HTR-8/SVneo (cell line): ENCODE measurements at regions not wholly inside any gene's neighbourhood (a gene's known extent, or its start where the extent isn't known, plus 50 kb on each side); places are given as distances from the start of the nearest gene placed in this dataset.

Experiments used
- DNase-seq: peaks from one replicate; pipeline ENCODE4 v3.0.0; 2011; ENCODE audit warnings: low spot score, mixed read lengths; ENCODE audit not compliant: insufficient read length
- FAIRE-seq: peaks from 2 replicates; lab custom pipeline; 2011; peaks lifted over from hg19 to GRCh38; lab: Jason Lieb, UNC

- FAIRE-seq (no peak), DNase-seq (no peak)
These were observed 222.8 kb downstream of the FBXO15 start for GRCh38 chr18:73924836-73925235.

GRCh38 chr18:73924307-73924706, 223.3 kb downstream of the FBXO15 start:
- no peak for DNase-seq
- no peak for FAIRE-seq

- DNase-seq (no peak), FAIRE-seq (no peak)
These were observed 223.8 kb downstream of the FBXO15 start for GRCh38 chr18:73923866-73924265.

DNA sequence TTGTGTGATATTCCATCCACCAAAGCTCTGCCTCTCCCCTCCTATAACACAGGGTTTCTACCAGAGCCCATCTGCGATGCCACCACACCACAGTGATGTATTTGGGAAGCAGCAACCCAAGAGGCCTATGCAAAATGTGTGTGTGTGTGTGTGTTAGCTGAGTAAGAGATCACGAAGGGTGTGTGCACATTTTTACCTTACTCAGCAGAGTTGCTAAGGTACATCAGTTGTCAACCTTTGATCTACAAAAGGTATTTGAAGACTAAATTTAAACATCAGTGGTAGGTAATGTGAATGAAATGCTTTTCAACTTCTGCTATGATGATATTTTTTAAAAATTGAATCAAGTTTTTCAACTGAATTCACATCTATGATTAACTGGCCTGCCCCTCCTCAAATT, 227.6 kb downstream of the FBXO15 start:
- no peak for DNase-seq
- no peak for FAIRE-seq

DNA sequence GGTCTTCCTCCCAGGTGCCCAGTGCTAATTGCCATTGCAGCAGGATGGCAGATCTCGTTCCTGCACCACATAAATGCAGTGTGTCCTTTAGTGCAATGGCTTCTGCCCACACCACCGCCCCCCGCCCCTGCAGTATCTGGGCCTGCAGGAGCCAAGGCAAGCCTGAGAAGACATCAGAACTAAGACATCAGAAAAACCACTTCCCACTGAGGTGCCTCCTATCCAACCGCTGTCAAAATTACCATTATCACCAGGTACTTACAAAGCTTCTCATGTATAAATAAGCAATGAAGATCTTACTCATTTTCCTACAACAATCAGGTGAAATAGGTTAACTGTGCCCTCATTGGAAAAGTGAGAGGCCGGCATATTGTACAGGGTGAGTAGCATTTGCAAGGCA, 228.8 kb downstream of the FBXO15 start:
- no peak for FAIRE-seq
- DNase-seq, result no peak

GRCh38 chr18:73917046-73917445, 230.6 kb downstream of the FBXO15 start:
- DNase-seq (no peak), FAIRE-seq (no peak)

GRCh38 chr18:73913505-73913904, 234.1 kb downstream of the FBXO15 start:
- DNase-seq (no peak), FAIRE-seq (no peak)

GRCh38 chr18:73908323-73908722, 239.3 kb downstream of the FBXO15 start:
- FAIRE-seq, result no peak

DNA sequence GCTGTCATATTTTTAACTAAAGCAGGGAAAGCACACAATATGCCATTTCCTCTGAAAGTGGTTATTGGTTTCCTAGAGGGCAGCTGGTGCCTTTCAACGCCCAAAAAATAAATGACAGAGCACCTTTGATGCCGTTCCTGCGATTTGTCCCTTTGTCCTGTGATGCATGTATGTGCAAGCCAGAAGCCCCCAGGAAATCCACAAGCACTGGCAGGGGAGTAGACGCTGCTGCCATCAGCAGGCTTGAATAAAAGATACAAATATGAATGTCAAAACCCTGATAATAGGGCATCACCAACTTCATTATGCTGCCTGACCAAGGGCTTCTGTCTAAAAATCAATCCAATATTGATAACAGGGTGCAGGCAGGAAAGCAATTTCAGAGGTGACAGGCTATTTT, 246.1 kb downstream of the FBXO15 start:
- DNase-seq (no peak), FAIRE-seq (no peak)

More at GRCh38 chr18:73908323-73908722, 239.3 kb downstream of the FBXO15 start:
- DNase-seq, result peak; percentile 3

GRCh38 chr18:73901151-73901550, 246.5 kb downstream of the FBXO15 start:
- FAIRE-seq, result no peak
- DNase-seq, result no peak

- DNase-seq, result no peak
- no peak for FAIRE-seq
These were observed 247.4 kb downstream of the FBXO15 start for GRCh38 chr18:73900106-73900835.

DNA sequence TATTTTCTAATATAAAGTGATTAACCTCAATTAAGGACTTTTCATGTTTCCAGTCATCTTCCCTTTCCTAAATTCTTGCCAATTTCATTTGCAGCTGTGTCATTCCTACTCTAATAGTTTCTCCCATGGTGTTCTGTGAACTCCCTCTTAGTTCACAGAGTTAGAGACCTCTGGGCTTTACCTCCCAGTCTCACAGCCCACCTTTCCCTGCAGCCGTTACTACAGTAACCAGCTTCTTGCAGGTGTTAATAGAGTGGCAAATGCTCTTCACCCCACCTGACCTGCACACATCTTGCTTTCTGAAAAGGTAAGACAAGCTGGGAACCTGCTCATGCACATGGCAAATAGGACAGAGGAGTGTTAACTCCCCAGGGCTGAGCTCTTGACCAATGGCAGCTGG, 250.1 kb downstream of the FBXO15 start:
- DNase-seq, result no peak
- FAIRE-seq, result no peak

GRCh38 chr18:73896685-73897084, 250.9 kb downstream of the FBXO15 start:
- FAIRE-seq (no peak), DNase-seq (no peak)

DNA sequence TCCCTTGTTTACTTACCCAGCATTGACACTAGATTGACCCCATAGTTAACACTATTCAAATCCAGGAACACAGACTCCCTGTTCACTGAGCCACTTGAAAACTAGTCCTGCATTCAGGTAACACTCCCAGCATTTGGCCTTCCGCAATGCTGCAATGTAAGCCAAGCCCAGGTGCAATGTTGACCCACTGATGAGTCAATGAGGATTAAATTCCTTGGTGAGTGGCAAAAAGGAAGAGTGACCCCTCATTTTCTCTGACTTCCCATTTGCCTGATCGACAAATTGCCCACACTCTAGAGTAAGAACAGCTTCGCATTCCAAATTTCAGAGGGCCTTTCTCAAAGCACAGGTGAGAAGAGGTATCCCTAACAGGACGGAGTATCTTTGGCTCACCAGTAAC, 251.9 kb downstream of the FBXO15 start:
- DNase-seq (no peak), FAIRE-seq (no peak)

DNA sequence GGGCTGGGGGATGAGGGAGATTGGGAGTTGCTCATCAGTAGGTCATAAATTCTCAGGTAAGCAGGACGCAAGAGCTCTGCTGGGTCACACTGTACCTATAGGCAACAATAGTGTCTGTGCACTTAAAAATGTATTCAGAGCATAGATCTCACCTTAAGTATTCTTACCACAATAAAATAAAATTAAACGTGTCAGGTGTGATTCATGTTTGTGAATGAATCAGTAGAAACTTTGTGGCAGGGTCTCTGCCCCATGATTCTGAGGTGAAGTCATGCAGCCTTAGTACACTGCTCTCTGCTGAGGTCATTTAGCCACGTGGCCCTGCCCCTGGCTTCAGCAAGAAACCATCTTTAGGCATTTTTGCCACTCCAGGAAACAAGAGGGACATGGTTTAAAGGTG, 253.8 kb downstream of the FBXO15 start:
- FAIRE-seq, result no peak
- no peak for DNase-seq

DNA sequence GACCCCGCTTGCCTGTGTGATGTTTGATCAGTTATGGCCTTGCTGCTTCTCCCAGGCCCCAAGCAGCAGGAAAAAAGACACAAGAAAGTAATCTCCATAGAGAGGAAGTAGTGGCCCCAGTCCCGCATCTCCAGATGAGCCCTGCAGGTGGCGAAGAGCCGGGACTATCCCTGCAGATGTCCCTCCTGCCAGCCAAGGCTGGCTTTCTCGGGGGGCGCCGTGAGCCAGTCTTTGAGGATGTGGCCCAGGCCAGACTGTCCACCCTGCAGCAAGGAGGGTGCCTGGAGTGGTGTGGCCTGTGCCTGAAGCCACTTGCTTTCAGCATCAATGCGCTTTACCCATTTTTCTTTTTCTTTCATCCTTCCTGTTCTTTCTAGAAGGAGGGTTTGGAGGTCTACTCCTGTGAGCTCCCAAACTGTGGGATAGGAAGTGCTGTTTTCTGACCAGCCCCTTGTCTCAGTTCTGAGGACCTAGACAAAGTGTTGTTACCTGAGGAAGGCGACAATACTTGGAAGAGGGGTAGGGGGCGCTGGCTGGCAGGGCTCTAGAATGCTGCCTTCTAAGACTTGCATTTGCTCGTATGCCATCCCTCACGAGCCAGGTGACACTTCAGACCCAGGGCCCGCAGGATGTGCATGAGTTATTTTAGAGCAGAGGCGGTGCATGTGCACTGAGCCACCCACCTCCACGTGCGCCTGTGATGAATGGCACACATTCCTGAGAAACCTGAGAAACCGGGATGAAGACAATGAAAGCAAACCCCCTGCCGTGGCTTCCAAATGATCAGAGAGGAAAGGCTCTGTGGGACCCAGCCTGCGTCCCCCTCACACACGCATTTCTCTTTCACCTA, 255.8 kb downstream of the FBXO15 start:
- DNase-seq (no peak), FAIRE-seq (no peak)

DNA sequence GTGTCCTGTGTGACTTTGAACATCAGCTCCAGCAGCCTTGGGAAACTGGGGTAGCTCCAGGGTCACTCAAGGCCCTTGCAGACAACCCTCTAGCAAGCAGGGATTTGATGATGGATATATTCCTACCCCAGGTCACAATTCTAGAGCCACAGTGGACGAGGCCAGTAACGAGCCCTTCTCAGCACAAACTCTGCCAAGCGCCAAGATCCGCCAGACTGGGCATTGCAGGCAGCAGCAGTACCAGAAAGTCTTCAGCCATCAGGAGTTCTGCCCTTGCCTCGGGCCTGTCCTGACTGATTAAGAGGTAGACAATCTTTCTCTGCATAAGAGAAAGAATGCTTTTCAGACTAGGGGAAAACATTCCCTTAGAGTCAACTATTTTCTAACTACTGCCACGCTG, 259.1 kb downstream of the FBXO15 start:
- no peak for FAIRE-seq
- DNase-seq, result no peak

GRCh38 chr18:73887801-73888200, 259.8 kb downstream of the FBXO15 start:
- no peak for DNase-seq
- FAIRE-seq, result no peak

DNA sequence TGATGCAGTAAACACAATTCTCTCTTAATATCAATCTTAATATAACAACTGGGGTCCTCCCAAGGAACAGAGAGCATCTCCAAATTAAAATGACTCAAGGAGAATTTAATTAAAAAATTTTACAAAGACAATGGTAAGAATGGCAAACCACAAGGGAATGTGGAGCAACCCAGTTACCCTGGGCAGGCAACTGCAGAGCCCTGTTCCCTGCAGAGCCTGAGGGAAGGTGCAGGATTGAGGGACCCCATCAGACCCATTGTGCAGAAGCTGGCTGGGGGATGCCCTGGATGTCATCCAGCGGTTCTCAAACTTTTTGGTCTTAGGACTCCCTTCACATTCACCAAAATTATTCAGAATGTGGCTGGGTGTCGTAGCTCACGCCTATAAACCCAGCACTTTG, 262.8 kb downstream of the FBXO15 start:
- DNase-seq (no peak), FAIRE-seq (no peak)

DNA sequence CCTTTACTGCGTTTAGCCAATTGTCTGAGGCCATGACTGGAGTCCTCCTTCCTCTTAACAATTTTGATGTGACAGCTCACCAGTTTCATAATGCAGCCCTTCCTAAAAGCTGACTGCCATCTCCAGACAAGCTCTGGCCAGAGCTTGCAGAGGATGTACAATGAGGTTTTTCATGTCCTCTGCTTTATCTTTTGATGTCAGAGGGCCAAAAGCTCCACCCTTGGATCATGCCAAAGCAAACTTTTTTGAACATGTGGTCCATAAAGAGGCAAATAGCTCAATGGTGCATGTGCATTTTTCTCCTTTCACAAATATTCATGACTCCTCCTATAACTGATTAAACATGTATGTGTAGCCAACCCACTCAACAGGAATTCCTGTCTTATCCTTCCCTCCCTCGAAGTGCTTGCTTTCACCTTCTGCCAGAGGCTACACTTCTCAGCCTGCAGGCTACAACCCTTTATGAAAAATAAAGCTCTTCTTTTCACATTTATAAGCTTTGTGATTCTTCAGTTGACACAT, 266.2 kb downstream of the FBXO15 start:
- DNase-seq (no peak), FAIRE-seq (no peak)

GRCh38 chr18:73880387-73880786, 267.2 kb downstream of the FBXO15 start:
- FAIRE-seq (no peak), DNase-seq (no peak)
